Fibroblast of mammary gland (primary cell): ENCODE measurements at regions not wholly inside any gene's neighbourhood (a gene's known extent, or its start where the extent isn't known, plus 50 kb on each side); places are given as distances from the start of the nearest gene placed in this dataset.

Experiments
- DNase-seq: peaks from one replicate; pipeline ENCODE4 v3.0.0-alpha.2; 2010; ENCODE audit warnings: low read depth
- H3K4me3 ChIP-seq: 2 replicates; pipeline ENCODE4 v1.5.1; 2011; ENCODE audit warnings: low read depth, mild to moderate bottlenecking, low read length, moderate library complexity; ENCODE audit not compliant: control insufficient read depth
- TF ChIP-seq, protein P1 (sequence below): conservative IDR thresholded peaks from 2 replicates; pipeline ENCODE4 v1.5.1; 2011; ENCODE audit warnings: low read depth, low read length, inconsistent platforms; ENCODE audit not compliant: control insufficient read depth, insufficient read depth

DNA sequence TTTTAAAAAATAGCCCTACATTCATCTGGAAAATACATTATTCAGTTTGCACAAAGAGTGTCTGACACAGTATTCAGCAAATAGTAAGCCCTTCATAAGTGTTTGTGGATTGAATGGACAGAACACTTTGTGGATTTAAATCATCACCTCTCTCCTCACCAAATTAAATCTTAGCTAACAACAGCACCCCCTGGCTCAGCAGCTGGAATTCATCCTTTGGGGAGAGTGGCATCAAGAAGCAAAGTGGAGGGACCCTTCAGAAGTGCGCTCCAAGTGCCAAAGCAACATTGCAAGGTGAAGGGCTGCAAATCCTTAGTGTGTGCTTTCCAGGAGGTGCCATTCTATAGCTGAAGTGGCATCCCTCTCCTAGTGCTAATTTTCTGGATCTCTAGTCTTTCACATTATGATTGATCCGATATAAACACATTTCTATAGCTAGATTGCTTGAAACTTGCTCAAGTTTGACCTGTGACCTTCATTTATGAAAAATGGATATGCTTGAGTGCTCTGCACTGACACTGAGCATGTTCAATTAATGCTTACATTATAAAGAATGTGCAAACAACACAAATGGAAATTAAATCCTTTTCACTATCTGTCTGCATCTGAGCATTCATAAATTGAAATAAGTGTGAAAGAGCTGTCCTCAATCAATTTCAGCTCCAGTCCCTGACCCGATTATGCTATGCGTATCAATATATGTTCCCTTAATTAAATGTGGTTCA is 891.7 kb downstream of the C6orf118 start:
- no peak for DNase-seq
- TF ChIP-seq, protein P1, sequence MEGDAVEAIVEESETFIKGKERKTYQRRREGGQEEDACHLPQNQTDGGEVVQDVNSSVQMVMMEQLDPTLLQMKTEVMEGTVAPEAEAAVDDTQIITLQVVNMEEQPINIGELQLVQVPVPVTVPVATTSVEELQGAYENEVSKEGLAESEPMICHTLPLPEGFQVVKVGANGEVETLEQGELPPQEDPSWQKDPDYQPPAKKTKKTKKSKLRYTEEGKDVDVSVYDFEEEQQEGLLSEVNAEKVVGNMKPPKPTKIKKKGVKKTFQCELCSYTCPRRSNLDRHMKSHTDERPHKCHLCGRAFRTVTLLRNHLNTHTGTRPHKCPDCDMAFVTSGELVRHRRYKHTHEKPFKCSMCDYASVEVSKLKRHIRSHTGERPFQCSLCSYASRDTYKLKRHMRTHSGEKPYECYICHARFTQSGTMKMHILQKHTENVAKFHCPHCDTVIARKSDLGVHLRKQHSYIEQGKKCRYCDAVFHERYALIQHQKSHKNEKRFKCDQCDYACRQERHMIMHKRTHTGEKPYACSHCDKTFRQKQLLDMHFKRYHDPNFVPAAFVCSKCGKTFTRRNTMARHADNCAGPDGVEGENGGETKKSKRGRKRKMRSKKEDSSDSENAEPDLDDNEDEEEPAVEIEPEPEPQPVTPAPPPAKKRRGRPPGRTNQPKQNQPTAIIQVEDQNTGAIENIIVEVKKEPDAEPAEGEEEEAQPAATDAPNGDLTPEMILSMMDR, result no peak
- no peak overlapping the region for H3K4me3 ChIP-seq

DNA sequence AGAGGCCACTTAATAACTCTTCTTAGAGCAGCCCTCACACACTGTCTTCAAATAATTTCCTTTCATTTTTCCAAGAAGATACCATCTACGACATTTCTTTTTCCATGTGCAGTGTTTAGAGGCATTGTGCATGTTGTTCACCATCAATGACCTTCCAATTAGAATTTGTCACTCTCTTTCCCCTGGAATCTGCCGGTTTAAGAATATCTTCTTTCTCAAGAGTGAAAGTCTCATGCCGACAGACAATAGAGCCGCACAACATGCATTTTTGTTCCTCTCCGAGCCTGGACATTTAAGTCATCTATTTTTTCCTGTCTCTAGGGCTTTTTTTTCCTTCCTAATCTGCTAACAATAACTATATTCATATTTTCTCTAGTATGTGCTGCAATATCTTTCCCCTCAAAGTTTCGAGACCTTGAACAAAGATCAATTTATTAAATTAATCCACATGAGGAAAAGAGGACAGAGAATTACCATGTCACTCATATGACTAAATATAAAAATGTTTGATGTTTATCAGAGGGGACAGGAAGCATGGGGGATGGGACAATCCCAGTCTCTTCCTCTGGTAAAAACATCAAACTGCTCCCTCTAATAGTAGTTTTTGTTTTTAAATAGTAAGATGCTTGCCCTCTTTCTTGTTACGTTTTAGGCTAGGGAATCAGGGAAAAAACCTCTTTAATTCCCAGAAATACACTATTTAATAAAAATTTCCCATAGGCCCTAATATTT is 893.4 kb downstream of the C6orf118 start:
- TF ChIP-seq, protein P1, result no peak
- no peak overlapping the region for H3K4me3 ChIP-seq
- DNase-seq, result no peak

GRCh38 chr6:164414695-164415094 is 894.7 kb downstream of the C6orf118 start:
- DNase-seq, result no peak
- H3K4me3 ChIP-seq, result no peak overlapping the region
- TF ChIP-seq, protein P1, result no peak

- DNase-seq, result no peak
- TF ChIP-seq, protein P1, result no peak
- H3K4me3 ChIP-seq, result no peak overlapping the region
Observed at GRCh38 chr6:164412566-164412965, 896.8 kb downstream of the C6orf118 start.

DNA sequence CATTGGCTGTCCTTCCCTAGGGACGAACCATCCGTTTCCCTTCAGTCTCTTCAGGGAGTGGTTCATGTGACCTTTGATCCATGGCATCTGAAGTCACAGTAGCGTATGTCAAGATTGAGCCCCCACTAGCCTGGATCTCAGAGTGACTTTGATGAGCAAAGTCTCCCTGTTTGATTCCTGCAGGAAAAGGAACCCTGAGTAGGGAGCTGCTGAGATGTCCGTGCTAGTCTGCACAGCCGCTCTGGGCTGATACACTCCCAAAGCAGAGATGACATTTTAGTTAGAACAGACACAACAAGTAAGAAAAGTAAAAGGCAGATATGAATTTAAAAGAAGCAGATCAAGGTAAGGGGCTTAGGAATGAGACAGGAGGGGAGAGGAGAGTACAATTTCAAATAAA is 899.4 kb downstream of the C6orf118 start:
- TF ChIP-seq, protein P1, result no peak
- DNase-seq, result no peak
- H3K4me3 ChIP-seq, result no peak overlapping the region

DNA sequence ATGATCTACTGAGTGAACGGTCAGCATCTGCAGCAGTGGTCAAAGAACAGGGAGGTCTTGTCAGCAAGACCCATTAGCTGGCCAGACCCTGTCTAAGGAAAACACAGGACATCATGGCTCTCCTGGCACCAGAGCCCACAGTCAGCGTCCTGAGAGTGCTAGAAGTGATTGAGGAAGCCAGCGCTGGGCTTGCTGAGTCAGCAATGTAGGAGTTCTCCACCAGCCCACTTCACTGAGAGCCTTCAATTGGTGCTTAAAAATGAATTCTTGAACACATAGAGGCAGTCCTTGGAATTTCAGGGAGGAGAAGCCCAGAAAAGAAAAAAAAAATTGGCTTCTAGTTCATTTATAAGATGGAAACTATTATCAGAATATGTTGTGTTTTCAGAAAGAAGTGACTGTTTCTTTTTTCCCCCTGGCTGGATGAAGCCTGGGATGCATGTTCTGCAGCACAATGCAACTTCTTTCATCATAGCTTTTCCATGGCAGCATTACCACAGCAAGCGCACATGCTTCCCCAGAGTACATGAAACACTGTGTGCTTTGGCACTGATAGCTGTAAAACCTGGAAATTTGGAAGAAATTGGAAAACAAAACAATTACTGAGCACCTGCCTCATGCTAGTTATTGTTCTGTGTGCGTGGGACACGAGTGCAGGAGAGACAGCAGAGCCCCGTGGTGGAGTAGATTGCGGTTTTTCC is 899.9 kb downstream of the C6orf118 start:
- no peak overlapping the region for H3K4me3 ChIP-seq
- no peak for DNase-seq
- TF ChIP-seq, protein P1, result no peak
